SIG-M5 (cell line): ENCODE measurements at regions not wholly inside any gene's neighbourhood (a gene's known extent, or its start where the extent isn't known, plus 50 kb on each side); places are given as distances from the start of the nearest gene placed in this dataset.

Experiments
- DNase-seq: peaks from one replicate; lab custom pipeline; 2025; lab: John Stamatoyannopoulos, UW

- DNase-seq = no peak
Observed at GRCh38 chr5:117302473-117302872, 727.9 kb upstream of the SEMA6A start.

DNA sequence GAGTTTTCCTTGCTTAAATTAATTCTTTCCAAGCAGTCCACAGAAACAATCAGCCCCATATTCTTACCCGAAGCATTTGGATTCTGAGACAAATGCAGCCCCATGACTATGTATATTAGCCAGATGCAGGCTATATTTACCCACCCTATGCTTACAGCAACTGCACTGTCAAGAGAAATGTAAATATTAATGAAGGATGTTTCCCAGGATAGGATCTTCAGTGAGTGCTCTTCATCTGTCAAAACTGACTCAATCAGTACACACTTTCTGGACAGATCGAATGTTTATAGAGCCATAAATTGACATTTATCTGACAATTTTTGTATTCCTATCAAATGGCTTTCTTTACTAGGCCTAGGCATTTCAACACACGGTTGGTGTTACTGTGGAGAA is 725.3 kb upstream of the SEMA6A start:
- no peak for DNase-seq

GRCh38 chr5:117299224-117299935 is 724.8 kb upstream of the SEMA6A start:
- DNase-seq = no peak

DNA sequence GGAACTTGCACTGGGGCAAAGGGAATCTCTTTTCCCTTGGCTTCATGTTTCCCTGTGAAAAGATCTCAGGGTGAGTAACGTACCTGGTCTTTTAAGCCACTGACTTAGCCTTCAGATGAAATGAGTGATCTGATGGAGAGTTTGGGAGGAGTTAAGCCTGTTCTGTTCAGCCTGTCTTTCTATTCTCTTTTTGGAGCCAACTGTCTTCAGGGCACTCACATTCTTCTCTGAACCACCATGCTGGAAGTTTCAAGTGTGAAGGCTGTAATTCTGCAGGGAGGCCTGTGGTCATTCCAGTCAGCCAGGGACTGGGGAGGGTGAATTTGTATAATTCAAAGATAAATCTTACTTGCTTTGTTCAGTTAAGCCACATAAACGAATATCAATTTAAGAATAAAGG is 722.2 kb upstream of the SEMA6A start:
- no peak for DNase-seq

GRCh38 chr5:117295941-117296340 is 721.3 kb upstream of the SEMA6A start:
- DNase-seq = no peak

GRCh38 chr5:117286813-117287212 is 712.2 kb upstream of the SEMA6A start:
- DNase-seq = no peak

- DNase-seq = no peak
Observed at GRCh38 chr5:117271656-117272055, 697.0 kb upstream of the SEMA6A start.

DNA sequence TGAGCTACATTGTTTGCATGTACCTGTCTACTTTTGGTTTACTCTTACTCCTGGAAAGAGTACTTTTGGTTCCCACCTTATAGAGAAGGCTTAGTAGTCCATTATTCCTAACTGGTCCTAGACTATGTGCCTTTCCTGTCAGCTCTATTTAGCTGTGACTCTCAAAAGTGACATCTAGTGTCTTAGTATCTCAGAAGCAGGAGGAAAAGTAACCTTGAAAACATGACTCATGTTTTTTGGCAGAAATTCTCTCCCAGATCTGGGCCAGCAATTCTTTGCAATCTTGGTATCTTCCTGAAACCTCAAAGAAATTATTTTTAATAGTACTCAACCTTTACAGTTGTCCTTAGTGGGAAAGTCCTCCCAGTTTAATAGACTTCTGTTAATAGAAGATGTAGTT is 691.7 kb upstream of the SEMA6A start:
- DNase-seq = no peak

GRCh38 chr5:117263231-117263630 is 688.6 kb upstream of the SEMA6A start:
- DNase-seq = no peak

- no peak for DNase-seq
Observed at GRCh38 chr5:117262572-117263131, 688.0 kb upstream of the SEMA6A start.

GRCh38 chr5:117261948-117262571 is 687.4 kb upstream of the SEMA6A start:
- no peak for DNase-seq

DNA sequence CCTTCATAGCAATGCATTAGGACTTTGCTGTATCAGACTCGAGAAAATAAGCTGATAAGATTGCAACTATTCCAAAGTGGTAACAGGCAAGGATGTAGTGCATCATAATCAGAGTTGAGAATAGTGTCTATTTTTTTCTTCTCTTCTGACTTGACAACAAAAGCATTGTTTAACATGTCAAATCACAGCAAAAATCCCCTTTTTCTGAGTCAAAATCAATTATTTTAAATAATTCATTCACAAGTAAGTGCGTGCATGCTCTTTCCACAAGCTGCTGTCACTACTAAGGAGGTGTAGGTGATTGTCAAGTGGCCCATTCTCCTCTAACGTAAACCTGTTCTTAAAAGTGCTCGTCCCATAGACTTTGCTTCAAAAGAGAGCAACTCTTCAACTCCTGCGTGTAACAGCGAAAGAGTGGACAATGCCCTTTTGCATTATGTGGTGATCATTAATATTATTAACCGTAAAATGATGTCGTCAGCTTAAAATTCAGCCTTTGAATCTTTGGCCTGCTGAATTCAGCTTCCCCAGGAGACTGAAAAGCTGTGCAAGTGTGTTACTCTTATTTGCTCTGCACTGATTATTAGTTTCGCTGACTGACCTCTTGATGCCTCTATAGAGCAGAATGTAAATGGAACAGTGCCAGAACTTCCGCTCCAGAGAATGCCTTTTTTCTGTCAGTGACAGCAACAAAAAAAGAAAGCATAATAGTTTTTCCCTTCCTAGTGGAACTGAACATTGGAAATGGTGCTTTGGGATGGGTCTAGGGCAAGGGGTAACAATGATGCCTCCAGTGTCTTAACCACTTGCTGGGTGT is 680.8 kb upstream of the SEMA6A start:
- DNase-seq = no peak

GRCh38 chr5:117252566-117252965 is 677.9 kb upstream of the SEMA6A start:
- no peak for DNase-seq

DNA sequence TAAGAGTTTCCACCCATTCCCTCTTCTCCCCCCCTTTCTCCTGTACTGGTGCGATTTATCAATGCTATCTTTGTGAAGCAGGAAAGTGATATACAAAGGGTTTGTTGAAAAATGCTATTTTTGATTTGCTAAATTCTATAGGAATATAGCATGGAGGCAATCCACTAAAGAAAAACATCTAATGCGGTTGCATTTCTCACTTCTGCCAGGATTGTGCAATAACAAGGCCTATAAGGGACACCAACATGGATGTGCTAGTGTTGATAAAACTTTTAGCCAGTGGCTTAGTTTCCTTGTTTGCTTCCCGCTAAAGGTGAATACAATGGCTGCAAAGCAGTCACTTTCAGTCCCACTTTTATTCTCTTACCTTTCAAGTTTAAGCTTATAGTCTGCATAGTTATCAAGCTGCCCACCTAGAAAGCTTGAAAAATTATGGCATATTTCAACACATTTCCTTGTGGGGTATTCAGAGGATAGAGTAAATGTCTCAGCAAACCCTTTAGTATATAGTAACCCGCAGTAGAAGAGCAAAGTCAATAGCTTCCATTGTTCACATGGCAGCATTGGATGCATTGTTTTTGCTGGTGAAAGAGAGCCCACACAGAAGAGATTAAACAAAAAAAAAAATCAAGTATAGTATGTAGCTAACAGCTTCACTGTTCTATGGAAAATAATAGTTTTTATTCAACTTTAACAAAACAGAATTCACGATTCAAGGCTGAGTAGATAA is 674.6 kb upstream of the SEMA6A start:
- no peak for DNase-seq

DNA sequence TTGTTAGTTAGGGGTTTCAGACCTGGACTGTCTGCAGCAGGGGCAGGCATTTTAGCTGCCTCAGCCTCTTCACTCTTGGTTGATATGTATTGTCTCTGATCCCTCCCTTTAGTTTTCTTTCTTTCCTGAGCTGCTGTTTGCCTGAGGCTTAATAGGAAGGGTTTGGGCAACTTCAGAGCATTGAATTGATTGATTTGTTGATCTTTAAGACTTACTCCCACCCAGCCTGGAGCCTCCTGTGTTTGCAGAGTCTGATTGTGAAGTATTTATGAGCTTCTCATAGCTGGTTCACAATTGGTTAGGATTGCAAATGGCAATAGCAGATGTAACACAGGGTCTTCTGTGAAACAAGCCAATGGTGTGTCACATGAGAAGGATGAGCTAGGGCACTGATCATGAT is 671.8 kb upstream of the SEMA6A start:
- no peak for DNase-seq

DNA sequence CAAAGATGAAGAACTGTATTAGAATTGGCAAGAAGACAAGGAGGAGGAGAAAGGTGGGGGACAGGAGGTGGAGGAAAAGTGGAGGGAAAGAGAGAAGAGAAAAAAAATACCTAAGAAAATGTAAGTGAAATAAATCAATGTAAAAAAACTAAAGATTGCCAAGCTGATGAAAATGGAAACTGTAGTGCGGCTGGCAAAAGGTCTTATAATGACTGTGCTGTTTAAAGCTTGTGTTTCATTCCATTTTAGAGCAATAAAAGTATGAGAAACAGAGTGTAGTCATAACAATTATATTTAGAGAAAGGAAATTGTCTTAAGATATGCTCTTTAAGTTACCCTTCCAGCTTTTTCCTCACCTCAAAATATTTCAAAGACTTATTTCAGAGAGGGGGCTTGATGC is 670.5 kb upstream of the SEMA6A start:
- DNase-seq = no peak

GRCh38 chr5:117242028-117242427 is 667.4 kb upstream of the SEMA6A start:
- DNase-seq = no peak

DNA sequence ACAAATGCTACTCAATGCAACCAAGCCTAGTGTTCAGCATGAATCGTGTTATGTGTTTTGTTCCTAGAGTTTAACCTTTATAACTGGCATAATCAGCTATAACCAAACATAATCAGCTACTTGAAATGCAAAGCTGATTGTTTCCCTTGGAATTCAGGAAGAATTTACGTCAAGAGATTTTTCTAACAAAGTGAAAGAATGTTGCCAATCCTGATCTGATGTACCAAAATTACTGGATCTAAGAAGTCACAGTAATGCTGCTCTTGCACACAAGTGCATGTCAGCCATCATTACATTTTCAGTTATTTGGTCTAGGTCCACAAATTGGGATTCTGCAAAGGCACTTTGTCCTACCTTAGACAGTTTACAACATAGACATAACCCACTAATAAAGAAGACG is 662.3 kb upstream of the SEMA6A start:
- no peak for DNase-seq

DNA sequence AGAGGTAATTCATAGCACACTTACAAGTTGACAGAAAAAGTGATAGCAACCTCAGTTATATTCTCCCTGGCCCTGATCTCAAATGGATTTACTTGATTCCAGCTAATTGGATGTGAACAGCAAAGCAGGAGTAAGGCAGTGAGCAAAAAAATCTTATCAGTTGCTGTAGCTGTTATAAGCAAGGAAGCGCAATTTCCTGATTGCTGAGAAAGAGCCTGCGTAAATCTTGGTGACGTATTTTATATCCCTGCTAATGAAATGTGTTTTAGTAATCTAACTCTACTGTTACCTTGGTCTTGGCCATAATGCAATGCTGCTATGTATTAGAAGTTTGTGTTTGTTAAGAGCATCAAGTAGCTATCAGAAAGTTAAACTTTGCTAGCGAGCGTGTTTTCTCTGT is 661.2 kb upstream of the SEMA6A start:
- DNase-seq = no peak

DNA sequence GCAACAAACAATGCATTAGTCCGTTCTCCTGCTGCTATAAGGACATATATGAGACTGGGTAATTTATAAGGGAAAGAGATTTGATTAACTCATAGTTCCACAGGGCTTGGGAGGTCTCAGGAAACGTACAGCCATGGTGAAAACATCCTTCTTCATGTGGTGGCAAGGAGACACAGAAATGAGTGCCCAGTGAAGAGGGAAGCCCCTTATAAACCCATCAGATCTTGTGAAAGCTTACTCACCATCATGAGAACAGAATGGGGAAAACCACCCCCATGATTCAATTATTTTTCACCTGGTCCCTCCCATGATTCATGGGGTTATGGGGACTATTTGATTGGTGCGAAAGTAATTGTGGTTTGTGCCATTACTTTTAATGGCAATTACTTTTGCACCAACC is 655.8 kb upstream of the SEMA6A start:
- no peak for DNase-seq

GRCh38 chr5:117220730-117221129 is 646.1 kb upstream of the SEMA6A start:
- DNase-seq = no peak

DNA sequence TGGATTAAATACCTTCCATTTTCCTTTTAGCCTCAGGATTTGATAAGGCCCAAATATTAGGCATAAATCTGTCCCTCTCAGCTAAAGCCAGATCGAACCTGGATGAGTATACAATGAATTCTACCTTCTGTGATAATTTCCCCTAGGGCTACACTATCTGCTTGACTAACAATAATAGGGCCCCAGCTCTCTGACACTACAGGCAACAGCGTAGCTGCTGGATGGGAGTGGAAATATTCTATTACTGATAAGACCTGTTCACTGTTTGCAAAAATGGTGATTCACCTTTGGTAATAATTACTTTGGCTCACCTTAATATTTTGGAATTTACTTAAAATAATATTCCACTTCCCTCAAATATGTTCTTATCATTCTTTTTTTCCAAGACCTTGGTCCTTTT is 644.2 kb upstream of the SEMA6A start:
- DNase-seq = no peak
